ENCODE measurements at regions not wholly inside any gene's neighbourhood (a gene's known extent, or its start where the extent isn't known, plus 50 kb on each side); places are given as distances from the start of the nearest gene placed in this dataset.

DNA sequence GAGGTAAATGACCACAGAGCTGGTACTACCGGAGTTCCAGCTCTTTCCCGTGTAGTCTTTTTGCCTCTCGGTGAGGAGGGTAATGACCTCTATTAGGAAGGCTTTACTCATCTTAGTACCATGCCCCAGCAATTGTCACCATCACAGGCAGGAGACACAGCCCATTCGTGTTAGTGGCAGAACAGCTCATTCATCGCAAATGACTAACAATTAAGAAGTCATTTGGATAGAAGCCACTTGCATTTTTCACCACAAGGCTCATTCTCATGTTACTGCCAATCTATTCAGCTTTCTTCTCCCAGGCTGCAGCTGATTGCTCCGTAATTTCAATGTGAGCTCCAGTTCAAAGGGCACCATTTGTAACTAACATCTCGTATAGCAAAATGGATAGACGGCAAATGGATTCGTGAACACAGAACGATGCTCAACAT lies 718.8 kb upstream of the TMEM132C start:
- TF ChIP-seq POLR2A (IDR thresholded peaks at IDR 0.05) (no peak), CTCF (IDR thresholded peaks at IDR 0.05 in 4 of 5, conservative IDR thresholded peaks at IDR 0.05 in 1 of 5) (no peak)
- ATAC-seq, result no peak

GRCh38 chr12:127550271-127550670 lies 716.7 kb upstream of the TMEM132C start:
- intact Hi-C loops (cut with DNase I; ENCODE audit: low total_unique reads) (no loop called here), in situ Hi-C loops (cut with MboI; ENCODE audit: low sequenced_read_pairs in 4 of 4) (no loop called here)
- Histone ChIP-seq H3K36me3 (no peaks in the 10 kb centered on the region), H3K4me3 (no peak overlapping the region), H3K9me3 (no peaks in the 10 kb centered on the region), H3K27ac (no peak overlapping the region), H3K4me1 (no peaks in the 10 kb centered on the region), H3K27me3 (no peaks in the 10 kb centered on the region)
- DNase-seq (no peak), ATAC-seq (no peak)
- TF ChIP-seq POLR2A (IDR thresholded peaks at IDR 0.05) (no peak), CTCF (IDR thresholded peaks at IDR 0.05 in 4 of 5, conservative IDR thresholded peaks at IDR 0.05 in 1 of 5) (no peak)

More for the DNA sequence above, 718.8 kb upstream of the TMEM132C start:
- no peaks in the 10 kb centered on the region for H3K9me3 ChIP-seq
- DNase-seq, result no peak
- no peaks in the 10 kb centered on the region for H3K27me3 ChIP-seq
- in situ Hi-C loops (cut with MboI; ENCODE audit: low sequenced_read_pairs in 4 of 4), result no loop called here
- H3K27ac ChIP-seq, result no peak overlapping the region
- H3K4me3 ChIP-seq, result no peak overlapping the region
- no peaks in the 10 kb centered on the region for H3K36me3 ChIP-seq
- intact Hi-C loops (cut with DNase I; ENCODE audit: low total_unique reads), result no loop called here
- H3K4me1 ChIP-seq, result no peaks in the 10 kb centered on the region

GRCh38 chr12:127552838-127553237 lies 714.1 kb upstream of the TMEM132C start:
- no peaks in the 10 kb centered on the region for H3K27me3 ChIP-seq
- H3K4me1 ChIP-seq, result no peaks in the 10 kb centered on the region
- no peak overlapping the region for H3K27ac ChIP-seq
- no peaks in the 10 kb centered on the region for H3K36me3 ChIP-seq
- in situ Hi-C loops (cut with MboI; ENCODE audit: low sequenced_read_pairs in 4 of 4), result no loop called here
- H3K4me3 ChIP-seq, result no peak overlapping the region
- no peaks in the 10 kb centered on the region for H3K9me3 ChIP-seq
- ATAC-seq (no peak), DNase-seq (no peak)
- intact Hi-C loops (cut with DNase I; ENCODE audit: low total_unique reads), result no loop called here
- TF ChIP-seq CTCF (IDR thresholded peaks at IDR 0.05 in 4 of 5, conservative IDR thresholded peaks at IDR 0.05 in 1 of 5) (no peak), POLR2A (IDR thresholded peaks at IDR 0.05) (no peak)

DNA sequence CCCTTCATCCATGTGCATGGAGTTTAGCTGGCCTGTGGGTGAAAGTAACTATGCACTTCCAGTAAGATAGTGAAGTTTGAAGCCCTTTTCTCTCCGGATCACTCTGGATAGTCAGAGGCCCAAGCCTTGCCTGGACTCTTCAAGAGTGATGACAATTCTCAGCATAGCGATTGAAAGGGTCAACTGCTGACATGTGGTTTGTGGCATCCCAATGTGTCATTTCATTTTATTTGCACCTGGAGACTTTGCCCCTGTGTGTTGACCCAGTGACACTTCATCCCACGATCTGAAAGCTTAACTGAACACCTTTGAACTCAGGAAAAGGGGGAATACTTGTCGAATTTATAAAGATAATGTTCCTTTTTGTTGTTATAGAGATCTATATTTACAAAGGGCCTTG lies 711.9 kb upstream of the TMEM132C start:
- Histone ChIP-seq H3K27me3 (no peaks in the 10 kb centered on the region), H3K4me1 (no peaks in the 10 kb centered on the region), H3K27ac (no peak overlapping the region), H3K9me3 (no peaks in the 10 kb centered on the region), H3K36me3 (no peaks in the 10 kb centered on the region), H3K4me3 (no peak overlapping the region)
- intact Hi-C loops (cut with DNase I; ENCODE audit: low total_unique reads), result no loop called here
- TF ChIP-seq CTCF (IDR thresholded peaks at IDR 0.05 in 4 of 5, conservative IDR thresholded peaks at IDR 0.05 in 1 of 5) (no peak), POLR2A (IDR thresholded peaks at IDR 0.05) (no peak)
- ATAC-seq (no peak), DNase-seq (no peak)
- in situ Hi-C loops (cut with MboI; ENCODE audit: low sequenced_read_pairs in 4 of 4), result no loop called here

GRCh38 chr12:127556231-127556886 lies 710.6 kb upstream of the TMEM132C start:
- Histone ChIP-seq H3K36me3 (no peaks in the 10 kb centered on the region), H3K4me1 (no peaks in the 10 kb centered on the region), H3K9me3 (no peaks in the 10 kb centered on the region), H3K27ac (no peak overlapping the region), H3K27me3 (no peaks in the 10 kb centered on the region), H3K4me3 (no peak overlapping the region)
- TF ChIP-seq CTCF (IDR thresholded peaks at IDR 0.05 in 4 of 5, conservative IDR thresholded peaks at IDR 0.05 in 1 of 5) (no peak), POLR2A (IDR thresholded peaks at IDR 0.05) (no peak)
- no peak for DNase-seq
- in situ Hi-C loops (cut with MboI; ENCODE audit: low sequenced_read_pairs in 4 of 4), result no loop called here
- ATAC-seq, result no peak
- intact Hi-C loops (cut with DNase I; ENCODE audit: low total_unique reads), result no loop called here

All from gastrocnemius medialis (tissue), 4 donors.